ENCODE measurements at regions not wholly inside any gene's neighbourhood (a gene's known extent, or its start where the extent isn't known, plus 50 kb on each side); places are given as distances from the start of the nearest gene placed in this dataset.

- DNase-seq (ENCODE audit: low spot score), result no peak
These were observed 183.5 kb downstream of the CBLN2 start for GRCh38 chr18:72360634-72361033.

GRCh38 chr18:72342933-72343332, 201.2 kb downstream of the CBLN2 start:
- DNase-seq (ENCODE audit: low spot score), result no peak

GRCh38 chr18:72339976-72340375, 204.2 kb downstream of the CBLN2 start:
- DNase-seq (ENCODE audit: low spot score), result no peak

- DNase-seq (ENCODE audit: low spot score), result no peak
These were observed 207.4 kb downstream of the CBLN2 start for GRCh38 chr18:72336786-72337185.

DNA sequence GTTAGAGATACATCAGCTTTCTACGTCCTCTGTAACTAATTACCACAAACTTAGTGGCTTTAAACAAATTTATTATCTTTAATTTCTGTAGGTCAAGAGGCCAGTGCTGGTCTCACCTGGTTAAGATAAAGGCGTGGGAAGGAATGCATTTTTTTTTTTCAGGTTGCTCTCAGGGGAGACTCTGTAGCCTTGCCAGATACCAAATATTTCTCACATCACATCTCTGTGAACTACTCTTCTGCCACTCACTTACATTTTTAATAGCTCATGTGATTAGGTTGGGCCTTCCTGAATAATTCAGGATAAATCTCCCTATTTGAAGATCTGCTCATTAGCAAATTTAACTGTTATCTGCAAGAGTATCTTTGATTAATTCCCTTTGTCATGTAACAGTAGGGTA, 214.6 kb downstream of the CBLN2 start:
- DNase-seq (ENCODE audit: low spot score), result no peak

GRCh38 chr18:72325307-72325706, 218.8 kb downstream of the CBLN2 start:
- DNase-seq (ENCODE audit: low spot score), result no peak

- DNase-seq (ENCODE audit: low spot score), result no peak
These were observed 219.5 kb downstream of the CBLN2 start for GRCh38 chr18:72324677-72325076.

DNA sequence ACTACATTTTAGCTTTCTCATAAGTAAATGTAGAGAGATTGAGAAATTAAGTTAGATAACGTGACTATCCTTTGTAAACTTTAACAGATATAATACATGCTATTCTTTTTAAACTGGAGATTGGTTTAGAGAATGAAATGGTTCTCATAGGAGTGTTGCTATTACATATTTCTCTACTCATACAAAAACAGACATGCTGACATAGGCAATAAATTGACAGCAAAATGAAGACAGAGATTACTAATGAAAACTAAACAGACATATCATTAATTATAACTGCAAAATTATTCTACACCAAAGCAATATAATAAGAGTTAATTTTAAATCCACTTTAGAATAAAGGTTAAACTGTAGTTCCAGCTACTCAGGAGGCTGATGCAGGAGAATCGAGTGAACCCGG, 227.6 kb downstream of the CBLN2 start:
- no peak for DNase-seq (ENCODE audit: low spot score)

DNA sequence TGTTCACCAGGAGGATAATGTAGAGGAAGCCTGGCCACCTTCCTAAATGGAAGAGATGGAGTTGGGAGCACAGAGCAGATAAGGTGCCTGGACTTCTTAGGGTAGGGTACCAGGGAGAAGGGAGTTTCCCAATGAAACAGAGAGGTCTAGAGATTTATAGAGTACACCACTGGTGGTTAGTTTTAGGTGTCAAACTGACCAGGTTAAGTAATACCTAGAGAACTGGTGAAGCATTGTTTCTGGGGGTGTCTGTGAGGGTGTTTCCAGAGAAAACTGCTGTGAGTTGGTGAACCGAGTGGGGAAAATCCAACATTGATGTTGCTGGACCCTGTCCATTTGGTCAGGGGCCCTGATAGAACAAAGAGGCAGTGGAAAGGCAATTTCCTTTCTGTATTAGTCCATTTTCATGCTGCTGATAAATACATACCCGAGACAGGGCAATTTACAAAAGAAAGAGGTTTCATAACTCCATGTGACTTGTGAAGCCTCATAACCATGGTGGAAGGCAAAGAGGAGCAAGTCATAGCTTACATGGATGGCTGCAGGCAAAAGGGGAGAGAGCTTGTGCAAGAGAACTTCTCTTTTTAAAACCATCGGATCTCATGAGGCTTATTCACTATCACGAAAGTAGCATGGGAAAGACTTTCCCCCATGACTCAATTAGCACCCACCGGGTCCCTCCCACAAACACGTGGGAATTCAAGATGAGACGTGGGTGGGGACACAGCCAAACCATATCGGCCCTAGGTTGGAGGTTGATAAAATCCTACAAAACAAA, 260.8 kb downstream of the CBLN2 start:
- no peak for DNase-seq (ENCODE audit: low spot score)

DNA sequence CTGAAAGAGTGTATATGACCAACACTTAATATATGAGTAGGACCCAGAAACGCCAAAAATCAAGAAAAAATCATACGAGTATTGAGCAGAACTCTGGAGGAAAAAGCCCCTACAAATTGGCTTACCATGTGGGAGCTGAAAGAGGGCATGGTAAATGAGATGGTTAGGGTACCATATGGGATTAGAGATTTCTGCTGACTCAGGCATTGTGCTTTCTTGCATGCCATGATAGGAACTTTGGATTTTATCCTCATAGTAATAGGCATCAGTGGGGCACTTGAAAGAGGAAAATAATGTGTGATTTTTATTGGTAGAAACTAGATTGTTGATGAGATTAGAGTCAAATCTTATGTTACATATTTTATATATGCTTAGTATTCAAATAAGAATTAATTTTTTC, 271.1 kb downstream of the CBLN2 start:
- no peak for DNase-seq (ENCODE audit: low spot score)

DNA sequence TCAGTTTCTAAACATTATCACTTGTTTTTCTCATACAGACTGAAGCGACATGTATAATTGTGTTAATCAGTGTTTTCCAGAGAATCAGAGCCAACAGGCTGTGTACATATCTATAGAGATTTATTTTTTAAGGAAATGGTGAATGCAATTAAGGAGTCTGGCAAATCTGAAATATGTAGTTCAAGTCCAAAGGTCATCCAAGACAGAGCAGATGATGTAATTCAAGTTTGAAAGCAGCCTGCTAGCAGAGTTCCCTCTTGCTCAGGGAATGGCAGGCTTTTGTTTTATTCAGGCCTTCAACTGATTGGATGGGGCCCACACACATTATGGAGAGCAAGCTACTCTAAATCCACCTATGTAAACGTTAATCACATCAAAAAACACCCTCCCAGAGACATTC, 282.6 kb downstream of the CBLN2 start:
- DNase-seq (ENCODE audit: low spot score), result no peak

DNA sequence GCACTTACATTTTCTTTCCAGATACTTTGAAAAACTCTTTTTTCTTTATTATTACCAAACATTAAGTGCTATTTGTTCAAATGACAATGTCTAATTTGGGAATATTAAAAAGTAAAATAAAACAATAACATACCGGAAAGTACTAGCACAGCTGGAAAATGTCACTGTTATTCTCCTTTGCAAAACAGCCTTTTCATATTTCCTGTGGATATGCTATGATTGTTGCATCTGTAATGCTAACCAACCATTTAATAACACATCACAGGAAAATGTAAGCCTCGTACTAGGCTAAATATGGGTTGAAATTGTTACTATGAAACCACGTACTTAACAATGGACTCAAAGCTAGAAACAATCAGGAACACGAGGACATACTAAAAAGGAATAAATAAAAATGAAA, 298.1 kb downstream of the CBLN2 start:
- no peak for DNase-seq (ENCODE audit: low spot score)

- DNase-seq (ENCODE audit: low spot score), result no peak
These were observed 308.7 kb downstream of the CBLN2 start for GRCh38 chr18:72235422-72235821.

- DNase-seq (ENCODE audit: low spot score), result no peak
These were observed 311.0 kb downstream of the CBLN2 start for GRCh38 chr18:72233106-72233505.

- DNase-seq (ENCODE audit: low spot score), result no peak
These were observed 311.5 kb downstream of the CBLN2 start for GRCh38 chr18:72232644-72233043.

GRCh38 chr18:72225958-72226357, 318.2 kb downstream of the CBLN2 start:
- DNase-seq (ENCODE audit: low spot score), result no peak

DNA sequence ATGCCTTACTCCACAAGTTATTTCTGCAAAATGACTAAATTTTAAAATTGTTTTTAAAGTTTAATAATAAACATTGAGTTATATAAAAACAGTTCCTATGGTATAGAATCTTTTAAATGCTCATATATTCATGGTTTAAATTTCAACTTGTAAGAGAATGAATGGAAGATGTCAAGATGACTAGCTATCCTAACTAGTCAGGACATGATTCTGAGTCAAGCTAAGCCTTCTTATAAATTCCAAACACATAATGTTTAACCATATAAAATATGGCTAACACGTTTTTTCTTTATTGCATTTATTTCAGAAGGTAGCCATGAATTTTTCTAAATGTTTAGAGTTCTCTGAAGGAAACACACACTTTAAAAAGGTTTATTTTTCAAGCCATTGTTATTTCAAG, 320.4 kb downstream of the CBLN2 start:
- DNase-seq (ENCODE audit: low spot score), result no peak

- DNase-seq (ENCODE audit: low spot score), result no peak
These were observed 335.0 kb downstream of the CBLN2 start for GRCh38 chr18:72208920-72209676.

DNA sequence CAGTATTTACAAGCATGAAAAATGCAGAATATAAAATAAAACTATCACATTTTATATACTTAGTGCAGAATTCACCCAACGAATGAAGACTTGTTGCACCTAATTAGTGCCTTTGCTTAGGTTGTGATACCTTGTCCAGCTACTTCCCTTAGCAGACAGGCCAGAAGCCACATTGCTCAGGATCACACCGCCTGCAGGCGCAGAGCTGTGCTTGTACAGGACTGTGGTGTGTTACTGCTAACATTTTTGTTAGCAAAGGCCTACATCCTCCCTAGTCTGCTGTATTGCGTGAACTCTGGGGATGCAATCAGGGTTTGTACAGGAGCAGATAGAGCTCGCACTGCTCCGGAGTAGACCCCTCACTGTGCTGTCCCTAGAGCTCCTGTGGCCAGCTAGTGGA, 336.9 kb downstream of the CBLN2 start:
- no peak for DNase-seq (ENCODE audit: low spot score)

- no peak for DNase-seq (ENCODE audit: low spot score)
These were observed 337.3 kb downstream of the CBLN2 start for GRCh38 chr18:72206814-72207213.

GRCh38 chr18:72201032-72201431, 343.1 kb downstream of the CBLN2 start:
- no peak for DNase-seq (ENCODE audit: low spot score)

- no peak for DNase-seq (ENCODE audit: low spot score)
These were observed 346.6 kb downstream of the CBLN2 start for GRCh38 chr18:72197591-72197990.

- DNase-seq (ENCODE audit: low spot score), result no peak
These were observed 350.1 kb downstream of the CBLN2 start for GRCh38 chr18:72194072-72194471.

- no peak for DNase-seq (ENCODE audit: low spot score)
These were observed 356.2 kb downstream of the CBLN2 start for GRCh38 chr18:72187956-72188355.

All from HuH-7 (cell line).